Prostate gland (tissue), 2 donors: ENCODE measurements at regions not wholly inside any gene's neighbourhood (a gene's known extent, or its start where the extent isn't known, plus 50 kb on each side); places are given as distances from the start of the nearest gene placed in this dataset.

Source experiments
- POLR2A ChIP-seq: fragments of 450-650 bp; IDR thresholded peaks from one replicate; pipeline ENCODE4 v1.6.1; 2016; ENCODE audit warnings: antibody characterized with exemption, mild to moderate bottlenecking
- TF ChIP-seq, protein P1 (sequence below), 4 experiments: fragments of 200-600 bp in 2 of 4; fragments of 450-650 bp in 2 of 4; sonication (generic) in 2 of 4; IDR thresholded peaks; 1 replicate in 3 of 4; 2 replicates in 1 of 4; pipeline ENCODE4 v1.5.1; 2016 to 2019; ENCODE audit warnings: antibody characterized with exemption in 4 of 4, mild to moderate bottlenecking in 2 of 4, moderate library complexity in 2 of 4

DNA sequence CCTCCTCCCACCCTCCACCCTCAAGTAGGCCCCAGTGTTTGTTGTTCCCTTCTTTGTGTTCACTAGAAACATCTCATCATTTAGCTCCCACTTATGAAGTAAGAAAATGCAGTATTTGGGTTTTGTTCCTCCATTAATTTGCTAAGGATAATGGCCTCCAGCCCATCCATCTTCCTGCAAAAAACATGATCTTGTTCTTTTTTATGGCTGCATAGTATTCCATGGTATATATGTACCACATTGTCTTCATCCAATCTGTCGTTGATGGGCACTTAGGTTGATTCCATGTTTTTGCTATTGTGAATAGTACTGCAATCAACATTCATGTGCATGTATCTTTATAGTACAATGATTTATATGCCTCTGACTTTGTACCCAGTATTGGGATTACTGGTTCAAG, 416.8 kb upstream of the SASH1 start:
- TF ChIP-seq POLR2A: no peak
- TF ChIP-seq, protein P1, sequence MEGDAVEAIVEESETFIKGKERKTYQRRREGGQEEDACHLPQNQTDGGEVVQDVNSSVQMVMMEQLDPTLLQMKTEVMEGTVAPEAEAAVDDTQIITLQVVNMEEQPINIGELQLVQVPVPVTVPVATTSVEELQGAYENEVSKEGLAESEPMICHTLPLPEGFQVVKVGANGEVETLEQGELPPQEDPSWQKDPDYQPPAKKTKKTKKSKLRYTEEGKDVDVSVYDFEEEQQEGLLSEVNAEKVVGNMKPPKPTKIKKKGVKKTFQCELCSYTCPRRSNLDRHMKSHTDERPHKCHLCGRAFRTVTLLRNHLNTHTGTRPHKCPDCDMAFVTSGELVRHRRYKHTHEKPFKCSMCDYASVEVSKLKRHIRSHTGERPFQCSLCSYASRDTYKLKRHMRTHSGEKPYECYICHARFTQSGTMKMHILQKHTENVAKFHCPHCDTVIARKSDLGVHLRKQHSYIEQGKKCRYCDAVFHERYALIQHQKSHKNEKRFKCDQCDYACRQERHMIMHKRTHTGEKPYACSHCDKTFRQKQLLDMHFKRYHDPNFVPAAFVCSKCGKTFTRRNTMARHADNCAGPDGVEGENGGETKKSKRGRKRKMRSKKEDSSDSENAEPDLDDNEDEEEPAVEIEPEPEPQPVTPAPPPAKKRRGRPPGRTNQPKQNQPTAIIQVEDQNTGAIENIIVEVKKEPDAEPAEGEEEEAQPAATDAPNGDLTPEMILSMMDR (IDR thresholded peaks at IDR 0.05): no peak
